ENCODE measurements at regions not wholly inside any gene's neighbourhood (a gene's known extent, or its start where the extent isn't known, plus 50 kb on each side); places are given as distances from the start of the nearest gene placed in this dataset.
A peak's percentile ranks its signal among the peaks of the same experiment; 100 is the strongest.

DNA sequence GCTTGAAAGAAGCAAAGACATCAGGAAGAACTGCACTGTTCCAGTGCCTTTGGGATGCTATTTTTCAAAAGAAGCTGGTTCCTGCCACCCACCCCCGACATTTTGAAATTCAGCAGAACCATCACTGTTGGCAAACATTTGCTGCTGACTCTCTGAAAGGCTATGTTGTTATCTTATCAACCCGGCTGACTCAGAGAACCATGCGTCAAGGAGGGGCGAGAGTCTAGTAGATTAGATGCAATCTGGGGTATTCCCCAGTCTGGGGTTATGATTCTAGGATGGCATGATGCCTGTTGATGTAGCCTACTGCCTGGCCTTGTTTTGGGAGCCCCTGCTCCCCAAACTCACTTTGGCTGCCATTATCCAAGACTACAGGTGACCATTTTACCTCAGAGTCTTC is 267.8 kb upstream of the RUNX1 start:
- Mint-ChIP-seq H3K4me3 (no peak overlapping the region), H3K27ac (no peak overlapping the region), H3K36me3 (no peaks in the 10 kb centered on the region), H3K9me3 (no peaks in the 10 kb centered on the region), H3K4me1 (no peaks in the 10 kb centered on the region), H3K27me3 (peaks cover 21% of the 10 kb centered on the region)
- no peak for ATAC-seq

DNA sequence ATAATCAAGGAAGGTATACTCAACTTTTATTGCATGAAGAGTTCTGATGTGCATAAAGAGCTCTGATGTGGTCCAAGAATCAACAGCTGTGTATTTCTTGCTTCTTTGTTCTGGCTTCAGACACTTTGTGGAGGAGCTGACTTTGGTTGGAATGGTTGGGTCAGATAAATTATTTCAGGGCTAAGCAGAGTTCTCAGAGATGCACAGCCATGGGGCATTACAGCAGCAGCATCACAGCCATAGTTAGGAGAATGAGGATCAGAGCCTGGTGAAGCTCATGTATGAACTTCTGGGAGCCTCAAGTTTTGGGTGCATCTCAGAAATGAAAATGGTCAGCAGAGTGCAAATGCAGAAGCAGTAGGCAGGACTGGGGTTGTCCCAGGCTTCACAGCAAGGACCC is 267.4 kb upstream of the RUNX1 start:
- Mint-ChIP-seq H3K4me3 (no peak overlapping the region), H3K27me3 (peaks cover 23% of the 10 kb centered on the region), H3K36me3 (no peaks in the 10 kb centered on the region), H3K9me3 (no peaks in the 10 kb centered on the region), H3K27ac (no peak overlapping the region), H3K4me1 (no peaks in the 10 kb centered on the region)
- no peak for ATAC-seq

- no peak for ATAC-seq
- Mint-ChIP-seq H3K4me3 (no peak overlapping the region), H3K27me3 (peaks cover 23% of the 10 kb centered on the region), H3K27ac (no peak overlapping the region), H3K4me1 (no peaks in the 10 kb centered on the region), H3K9me3 (no peaks in the 10 kb centered on the region), H3K36me3 (no peaks in the 10 kb centered on the region)
Observed at GRCh38 chr21:35314857-35315582, 265.9 kb upstream of the RUNX1 start.

DNA sequence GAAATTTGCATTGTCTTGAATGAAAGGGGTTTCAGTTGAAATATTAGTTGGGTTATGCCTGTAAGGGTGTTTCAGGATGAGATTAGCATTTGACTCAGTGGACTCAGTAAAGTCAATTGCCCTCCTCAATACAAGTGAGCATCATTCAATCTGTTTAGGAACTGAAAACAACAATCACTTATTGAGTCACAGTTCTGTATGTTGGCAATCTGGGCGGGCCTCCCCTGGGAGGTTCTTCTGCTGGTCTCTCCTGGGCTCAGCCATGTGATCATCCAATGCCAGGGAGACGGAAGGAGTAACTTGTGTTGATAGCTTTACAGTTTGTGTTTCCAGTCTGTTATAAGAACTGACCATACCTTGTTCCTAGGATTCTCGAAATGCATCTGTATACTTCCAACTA is 262.9 kb upstream of the RUNX1 start:
- peak; percentile 66 for ATAC-seq
- no peak overlapping the region for H3K27ac Mint-ChIP-seq

GRCh38 chr21:35309316-35309715 is 260.2 kb upstream of the RUNX1 start:
- Mint-ChIP-seq H3K4me1 (no peaks in the 10 kb centered on the region), H3K4me3 (no peak overlapping the region), H3K9me3 (no peaks in the 10 kb centered on the region), H3K27ac (no peak overlapping the region), H3K27me3 (peaks cover 23% of the 10 kb centered on the region), H3K36me3 (no peaks in the 10 kb centered on the region)
- no peak for ATAC-seq

More for the DNA sequence above, 262.9 kb upstream of the RUNX1 start:
- Mint-ChIP-seq H3K27me3 (peaks cover 23% of the 10 kb centered on the region), H3K9me3 (no peaks in the 10 kb centered on the region), H3K4me1 (no peaks in the 10 kb centered on the region), H3K36me3 (no peaks in the 10 kb centered on the region), H3K4me3 (no peak overlapping the region)

DNA sequence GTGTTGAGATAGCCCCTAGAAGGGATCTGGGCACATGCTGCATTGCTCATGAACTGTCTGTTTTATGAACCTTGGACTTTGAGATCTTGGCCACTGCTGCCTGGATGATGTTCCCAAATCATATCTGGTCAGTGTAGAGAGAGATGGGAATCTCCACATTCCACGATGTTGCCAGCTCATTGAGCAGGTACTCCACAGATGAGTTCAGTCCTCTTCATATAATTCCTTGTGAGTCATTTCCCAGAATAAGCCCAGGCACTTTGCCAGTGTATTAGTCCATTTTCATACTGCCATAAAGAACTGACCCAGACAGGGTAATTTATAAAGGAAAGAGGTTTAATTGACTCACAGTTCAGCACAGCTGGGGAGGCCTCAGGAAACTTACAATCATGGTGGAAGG is 254.0 kb upstream of the RUNX1 start:
- Mint-ChIP-seq H3K9me3 (peaks cover 5% of the 10 kb centered on the region), H3K36me3 (no peaks in the 10 kb centered on the region), H3K27ac (no peak overlapping the region), H3K27me3 (peaks cover 12% of the 10 kb centered on the region), H3K4me1 (no peaks in the 10 kb centered on the region), H3K4me3 (no peak overlapping the region)
- ATAC-seq, result no peak

GRCh38 chr21:35298757-35299156 is 249.7 kb upstream of the RUNX1 start:
- Mint-ChIP-seq H3K9me3 (peaks cover 11% of the 10 kb centered on the region), H3K27ac (no peak overlapping the region), H3K4me3 (no peak overlapping the region), H3K27me3 (peaks cover 12% of the 10 kb centered on the region), H3K36me3 (no peaks in the 10 kb centered on the region), H3K4me1 (no peaks in the 10 kb centered on the region)
- no peak for ATAC-seq

GRCh38 chr21:35297665-35298064 is 248.6 kb upstream of the RUNX1 start:
- peaks cover 12% of the 10 kb centered on the region for H3K27me3 Mint-ChIP-seq
- ATAC-seq, result no peak
- no peaks in the 10 kb centered on the region for H3K36me3 Mint-ChIP-seq
- no peaks in the 10 kb centered on the region for H3K4me1 Mint-ChIP-seq
- H3K4me3 Mint-ChIP-seq, result no peak overlapping the region
- peaks cover 11% of the 10 kb centered on the region for H3K9me3 Mint-ChIP-seq
- no peak overlapping the region for H3K27ac Mint-ChIP-seq

- Mint-ChIP-seq H3K4me1 (peaks cover 11% of the 10 kb centered on the region), H3K4me3 (no peak overlapping the region), H3K9me3 (peaks cover 6% of the 10 kb centered on the region), H3K27ac (no peak overlapping the region), H3K36me3 (no peaks in the 10 kb centered on the region), H3K27me3 (no peaks in the 10 kb centered on the region)
- ATAC-seq, result no peak
Observed at GRCh38 chr21:35294231-35294898, 245.3 kb upstream of the RUNX1 start.

- Mint-ChIP-seq H3K4me3 (no peak overlapping the region), H3K27ac (no peak overlapping the region), H3K36me3 (peaks cover 9% of the 10 kb centered on the region), H3K9me3 (peaks cover 13% of the 10 kb centered on the region), H3K4me1 (peaks cover 11% of the 10 kb centered on the region), H3K27me3 (peaks cover 9% of the 10 kb centered on the region)
- peak; percentile 78 for ATAC-seq
Observed at GRCh38 chr21:35291973-35292627, 243.0 kb upstream of the RUNX1 start.

- H3K27me3 Mint-ChIP-seq, result peaks cover 9% of the 10 kb centered on the region
- H3K36me3 Mint-ChIP-seq, result peaks cover 9% of the 10 kb centered on the region
- H3K27ac Mint-ChIP-seq, result no peak overlapping the region
- no peak for ATAC-seq
- H3K4me1 Mint-ChIP-seq, result peaks cover 11% of the 10 kb centered on the region
- H3K4me3 Mint-ChIP-seq, result no peak overlapping the region
- peaks cover 10% of the 10 kb centered on the region for H3K9me3 Mint-ChIP-seq
Observed at GRCh38 chr21:35291034-35291433, 241.9 kb upstream of the RUNX1 start.

DNA sequence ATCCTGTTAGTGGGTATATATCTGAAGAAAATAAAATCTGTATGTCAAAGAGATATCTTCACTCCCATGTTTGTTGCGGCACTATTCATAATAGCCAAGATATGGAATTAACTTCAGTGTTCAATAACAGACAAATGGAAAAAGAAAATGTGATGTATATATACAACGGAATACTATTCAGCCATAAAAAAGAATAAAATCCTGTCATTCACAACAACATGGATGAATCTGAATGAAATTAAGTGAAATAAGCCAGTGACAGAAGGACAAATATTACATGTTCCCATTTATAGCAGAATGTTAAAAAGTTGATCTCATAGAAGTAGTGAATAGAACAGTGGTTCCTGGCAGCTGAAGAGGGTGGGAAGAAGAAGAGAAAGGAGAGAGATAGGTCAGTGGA is 239.1 kb upstream of the RUNX1 start:
- Mint-ChIP-seq H3K4me3 (no peak overlapping the region), H3K36me3 (peaks cover 9% of the 10 kb centered on the region), H3K27ac (no peak overlapping the region), H3K9me3 (peaks cover 10% of the 10 kb centered on the region), H3K4me1 (peaks cover 11% of the 10 kb centered on the region), H3K27me3 (peaks cover 9% of the 10 kb centered on the region)
- ATAC-seq, result no peak

DNA sequence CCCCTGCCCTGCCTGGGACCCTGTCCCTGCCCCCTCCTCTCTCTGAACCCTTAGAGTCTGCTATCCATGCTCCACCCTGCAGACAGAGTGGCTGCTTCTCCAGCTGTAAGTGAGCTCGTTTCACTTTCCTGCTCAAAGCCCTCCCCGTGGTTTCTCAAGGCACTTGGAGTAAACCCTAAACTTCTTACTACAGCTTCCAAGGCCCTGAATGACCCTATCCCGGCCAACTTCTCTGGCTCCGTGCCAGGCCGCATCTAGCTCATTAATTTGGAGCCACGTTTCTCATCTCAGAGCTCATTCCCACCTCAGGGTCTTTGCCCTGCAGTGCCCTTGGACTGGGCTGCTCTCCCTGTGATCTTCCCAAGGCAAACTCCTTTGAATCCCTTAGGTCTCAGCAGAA is 235.1 kb upstream of the RUNX1 start:
- ATAC-seq, result no peak
- Mint-ChIP-seq H3K9me3 (peaks cover 10% of the 10 kb centered on the region), H3K4me1 (peaks cover 9% of the 10 kb centered on the region), H3K27me3 (peaks cover 9% of the 10 kb centered on the region), H3K4me3 (no peak overlapping the region), H3K27ac (no peak overlapping the region), H3K36me3 (peaks cover 9% of the 10 kb centered on the region)

DNA sequence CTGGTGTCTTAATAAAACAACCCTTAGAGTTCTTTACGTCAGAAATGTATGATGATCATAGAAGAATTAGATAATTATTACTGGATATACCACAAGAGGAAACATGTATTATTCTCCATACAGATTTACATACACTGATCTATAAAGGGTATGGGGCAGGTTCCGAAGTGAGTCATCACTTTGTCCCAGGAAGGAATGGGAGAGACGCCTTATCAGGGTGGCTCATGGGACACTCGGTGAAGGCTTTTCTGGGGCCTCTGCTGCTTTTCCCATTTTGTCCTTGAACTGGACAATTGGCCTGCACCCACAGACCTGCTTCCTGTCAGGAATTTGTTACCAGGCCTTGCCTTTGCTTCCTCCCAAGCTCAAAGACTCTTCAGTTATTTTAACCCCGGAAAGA is 233.8 kb upstream of the RUNX1 start:
- no peak overlapping the region for H3K27ac Mint-ChIP-seq
- ATAC-seq, result no peak
- H3K4me3 Mint-ChIP-seq, result no peak overlapping the region

GRCh38 chr21:35281956-35282355 is 232.9 kb upstream of the RUNX1 start:
- H3K27me3 Mint-ChIP-seq, result no peaks in the 10 kb centered on the region
- no peaks in the 10 kb centered on the region for H3K9me3 Mint-ChIP-seq
- peak overlapping the region; percentile 56 for H3K27ac Mint-ChIP-seq
- ATAC-seq, result no peak
- H3K4me3 Mint-ChIP-seq, result no peak overlapping the region
- no peaks in the 10 kb centered on the region for H3K36me3 Mint-ChIP-seq
- peaks cover 9% of the 10 kb centered on the region for H3K4me1 Mint-ChIP-seq

More for the DNA sequence above, 233.8 kb upstream of the RUNX1 start:
- H3K4me1 Mint-ChIP-seq, result peaks cover 9% of the 10 kb centered on the region
- H3K27me3 Mint-ChIP-seq, result peaks cover under 1% of the 10 kb centered on the region
- H3K36me3 Mint-ChIP-seq, result peaks cover 5% of the 10 kb centered on the region
- H3K9me3 Mint-ChIP-seq, result peaks cover 7% of the 10 kb centered on the region

GRCh38 chr21:35280231-35280630 is 231.1 kb upstream of the RUNX1 start:
- no peaks in the 10 kb centered on the region for H3K27me3 Mint-ChIP-seq
- no peak overlapping the region for H3K27ac Mint-ChIP-seq
- H3K36me3 Mint-ChIP-seq, result no peaks in the 10 kb centered on the region
- H3K4me1 Mint-ChIP-seq, result peaks cover 9% of the 10 kb centered on the region
- H3K9me3 Mint-ChIP-seq, result no peaks in the 10 kb centered on the region
- no peak for ATAC-seq
- no peak overlapping the region for H3K4me3 Mint-ChIP-seq

Data from stimulated activated memory B cell treated with anti-CD40 and anti-IgM and Interleukin-4, amounts not matched to agents 10 μg/mL and 1 μg/mL and 100 μg/mL, for 72 hours (primary cell).